ENCODE measurements at regions not wholly inside any gene's neighbourhood (a gene's known extent, or its start where the extent isn't known, plus 50 kb on each side); places are given as distances from the start of the nearest gene placed in this dataset.

- DNase-seq = no peak
Observed at GRCh38 chr1:58310469-58310868, 236.1 kb downstream of the OMA1 start.

- DNase-seq = no peak
Observed at GRCh38 chr1:58308206-58308605, 238.3 kb downstream of the OMA1 start.

- DNase-seq = no peak
Observed at GRCh38 chr1:58307431-58307830, 239.1 kb downstream of the OMA1 start.

- DNase-seq = no peak
Observed at GRCh38 chr1:58305622-58306021, 240.9 kb downstream of the OMA1 start.

- peak; percentile 7 for DNase-seq
Observed at GRCh38 chr1:58304346-58304975, 242.1 kb downstream of the OMA1 start.

- DNase-seq = no peak
Observed at GRCh38 chr1:58303841-58304240, 242.7 kb downstream of the OMA1 start.

GRCh38 chr1:58293388-58293787, 253.1 kb downstream of the OMA1 start:
- no peak for DNase-seq

- no peak for DNase-seq
Observed at GRCh38 chr1:58290685-58291372, 255.7 kb downstream of the OMA1 start.

- DNase-seq = no peak
Observed at GRCh38 chr1:58288624-58289142, 257.8 kb downstream of the OMA1 start.

- DNase-seq = no peak
Observed at GRCh38 chr1:58287894-58288623, 258.5 kb downstream of the OMA1 start.

GRCh38 chr1:58284225-58284510, 262.4 kb downstream of the OMA1 start:
- no peak for DNase-seq

- no peak for DNase-seq
Observed at GRCh38 chr1:58283388-58284224, 262.9 kb downstream of the OMA1 start.

GRCh38 chr1:58282623-58283387, 263.7 kb downstream of the OMA1 start:
- DNase-seq = no peak

GRCh38 chr1:58266242-58266641, 280.3 kb downstream of the OMA1 start:
- no peak for DNase-seq

- DNase-seq = no peak
Observed at GRCh38 chr1:58264462-58264861, 282.1 kb downstream of the OMA1 start.

- no peak for DNase-seq
Observed at GRCh38 chr1:58262702-58263101, 283.8 kb downstream of the OMA1 start.

GRCh38 chr1:58258082-58258481, 288.4 kb downstream of the OMA1 start:
- no peak for DNase-seq

GRCh38 chr1:58257003-58257402, 289.5 kb downstream of the OMA1 start:
- no peak for DNase-seq

GRCh38 chr1:58256546-58256945, 290.0 kb downstream of the OMA1 start:
- no peak for DNase-seq

- DNase-seq = no peak
Observed at GRCh38 chr1:58256041-58256440, 290.5 kb downstream of the OMA1 start.

- no peak for DNase-seq
Observed at GRCh38 chr1:58255192-58255591, 291.3 kb downstream of the OMA1 start.
